GM19452 (cell line): ENCODE measurements at regions not wholly inside any gene's neighbourhood (a gene's known extent, or its start where the extent isn't known, plus 50 kb on each side); places are given as distances from the start of the nearest gene placed in this dataset.

Experiments used
- ATAC-seq: cut with Tn5 transposase; IDR thresholded peaks from one replicate; pipeline ENCODE4 v1.9.1; 2021; ENCODE audit not compliant: unreplicated experiment

DNA sequence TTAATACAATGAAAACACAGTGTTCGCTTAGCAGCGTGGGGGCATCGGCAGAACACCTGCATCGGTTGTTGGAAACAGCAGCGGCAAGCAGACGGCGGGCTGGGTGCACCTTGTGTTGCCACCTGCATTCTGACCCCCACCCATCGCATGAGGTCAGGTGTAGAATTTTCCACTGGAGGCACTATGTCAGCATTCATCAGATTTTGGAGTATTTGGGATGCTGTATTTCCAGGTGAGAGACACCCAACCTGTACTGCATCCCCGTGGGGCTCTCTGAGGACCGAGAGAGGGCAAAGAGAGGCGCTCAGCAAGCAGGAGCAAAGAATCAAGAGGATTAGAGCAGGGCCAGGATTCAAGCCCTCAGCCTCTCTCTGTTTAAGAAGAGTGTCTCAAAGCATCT, 116.4 kb upstream of the MGMT start:
- no peak for ATAC-seq

DNA sequence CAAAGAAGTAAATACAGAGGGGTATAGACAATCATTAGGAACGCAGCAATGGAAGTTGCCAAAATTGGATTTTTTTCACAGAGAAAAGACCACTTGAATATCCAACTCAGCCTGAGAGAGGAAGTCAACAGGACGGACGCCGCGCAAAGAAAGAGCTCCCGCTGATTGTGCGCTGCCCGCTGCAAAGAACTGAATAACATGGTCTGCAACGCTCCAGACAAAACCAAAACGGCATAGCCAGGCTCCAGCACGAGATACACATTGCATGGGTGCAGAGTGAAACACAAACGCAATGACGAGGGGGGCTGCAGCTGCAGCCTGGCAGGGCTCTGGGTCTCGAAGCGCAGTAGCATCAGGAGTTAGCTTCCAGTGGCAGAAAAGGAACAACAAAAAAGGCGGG, 113.9 kb upstream of the MGMT start:
- no peak for ATAC-seq

DNA sequence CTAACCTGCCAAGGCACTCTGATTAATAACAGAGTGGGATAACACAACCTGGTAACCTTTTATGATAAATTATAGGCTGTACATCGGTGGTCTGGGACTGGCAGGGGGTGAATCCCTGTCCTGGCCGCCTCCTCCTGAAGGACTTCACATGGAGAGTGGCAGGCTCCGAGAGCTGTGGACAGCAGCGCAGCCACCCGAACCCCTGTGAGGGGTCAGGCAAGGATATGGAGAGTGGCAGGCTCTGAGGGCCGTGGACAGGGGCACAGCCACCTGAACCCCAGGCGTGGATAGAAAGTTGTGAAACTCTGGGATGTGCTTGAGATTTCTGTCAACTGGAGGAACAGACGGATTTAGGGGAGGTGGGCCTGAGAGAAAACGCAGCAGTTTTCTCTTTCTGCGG, 107.0 kb upstream of the MGMT start:
- ATAC-seq: no peak

DNA sequence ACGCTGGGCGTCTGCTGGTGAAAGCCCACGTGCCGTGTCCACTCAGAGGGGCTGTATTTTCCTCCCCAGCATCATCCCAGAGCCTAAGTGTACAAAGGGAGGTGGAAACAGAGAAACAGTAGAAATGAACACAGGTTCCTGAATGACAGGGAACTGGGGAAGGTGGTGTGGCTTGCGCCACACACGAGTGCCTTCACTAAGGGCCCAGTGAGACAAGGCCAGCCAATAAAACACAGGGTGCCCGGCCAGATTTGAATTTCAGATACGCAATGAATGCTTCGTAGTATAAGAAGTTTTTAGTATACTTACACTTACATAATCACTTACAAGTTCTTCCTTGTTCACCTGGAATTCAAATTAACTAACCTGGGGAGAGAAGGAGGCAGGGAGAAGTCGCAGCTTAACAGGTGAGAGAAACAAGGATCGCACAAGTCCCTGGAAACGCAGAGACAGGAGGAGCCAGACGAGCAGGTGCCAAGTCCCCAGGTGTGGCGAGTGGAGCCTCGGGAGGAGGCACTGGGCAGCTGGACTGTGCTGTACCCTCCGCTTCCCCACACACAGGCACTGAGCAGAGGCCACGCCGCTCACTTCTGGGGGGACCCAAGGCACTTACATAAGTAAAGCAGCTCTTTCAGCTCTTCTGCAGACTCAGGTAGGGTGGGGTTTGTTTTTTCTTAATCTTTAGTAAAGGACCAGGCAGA, 105.2 kb upstream of the MGMT start:
- ATAC-seq: no peak

DNA sequence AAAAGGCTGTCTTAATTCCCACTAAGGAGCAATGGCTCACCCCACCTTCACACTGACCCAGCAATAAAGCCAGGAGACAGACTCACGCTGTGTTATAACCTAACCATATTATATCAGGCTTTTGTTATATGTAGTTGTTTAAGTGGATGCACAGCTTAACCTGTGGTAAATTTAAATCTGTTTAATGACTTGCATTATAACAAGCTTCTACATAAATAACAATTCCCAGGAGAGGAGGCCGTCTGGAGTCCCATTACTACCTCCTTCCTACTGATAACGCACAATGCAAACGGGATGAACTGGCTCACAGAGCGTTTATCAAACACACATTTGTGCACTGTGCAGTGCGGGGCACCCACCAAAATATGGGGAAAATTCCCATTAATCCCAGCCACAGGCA, 102.1 kb upstream of the MGMT start:
- ATAC-seq: no peak

DNA sequence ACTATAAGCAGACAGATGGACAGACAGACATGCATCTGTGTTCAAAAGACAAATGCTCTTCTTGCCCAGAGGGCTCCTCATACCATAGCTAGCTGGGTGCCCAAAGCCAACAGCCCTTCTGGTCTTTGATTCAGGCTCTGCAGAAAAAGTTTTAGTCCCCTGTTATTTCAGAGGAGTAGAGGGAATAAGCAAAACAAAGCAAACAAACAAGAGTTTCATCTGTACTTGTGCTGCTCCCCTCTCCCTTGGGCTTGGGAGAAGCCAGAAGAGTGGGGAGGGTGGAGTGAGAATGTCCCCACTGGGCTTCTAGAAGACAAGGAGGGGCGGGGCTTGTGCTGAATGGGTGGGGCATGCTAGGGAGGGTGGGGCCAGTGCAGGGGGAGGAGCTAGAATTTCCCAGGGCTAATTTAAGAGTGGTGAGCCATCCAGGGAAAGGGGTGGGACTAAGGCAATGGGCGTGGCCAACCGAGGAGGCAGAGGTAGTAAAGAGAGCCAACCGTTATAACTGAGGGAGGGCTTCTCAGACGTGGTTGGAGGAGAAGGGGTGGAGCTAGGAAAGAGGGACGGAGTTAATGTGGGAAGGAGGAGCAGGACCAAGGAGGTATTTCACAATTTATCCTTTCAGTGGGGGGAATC, 101.2 kb upstream of the MGMT start:
- ATAC-seq: no peak

DNA sequence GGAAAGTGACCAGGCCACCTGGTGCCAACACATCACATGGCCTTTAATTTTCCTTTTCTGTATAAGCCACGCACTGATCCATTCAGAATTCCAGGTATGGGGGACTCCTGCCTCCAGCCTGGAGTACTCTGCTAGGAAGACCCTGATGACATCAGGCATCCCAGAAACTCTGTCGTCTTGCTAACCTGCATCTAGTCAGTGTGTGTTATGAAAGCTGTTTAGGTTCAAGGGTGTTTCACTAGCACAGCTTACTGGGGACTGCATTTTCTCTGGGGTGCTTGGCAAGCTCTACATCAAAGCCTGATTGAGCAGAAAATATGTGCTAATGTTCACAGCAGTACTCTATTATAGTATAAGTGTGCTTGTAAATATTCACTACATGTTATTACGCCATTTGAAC, 100.6 kb upstream of the MGMT start:
- no peak for ATAC-seq

DNA sequence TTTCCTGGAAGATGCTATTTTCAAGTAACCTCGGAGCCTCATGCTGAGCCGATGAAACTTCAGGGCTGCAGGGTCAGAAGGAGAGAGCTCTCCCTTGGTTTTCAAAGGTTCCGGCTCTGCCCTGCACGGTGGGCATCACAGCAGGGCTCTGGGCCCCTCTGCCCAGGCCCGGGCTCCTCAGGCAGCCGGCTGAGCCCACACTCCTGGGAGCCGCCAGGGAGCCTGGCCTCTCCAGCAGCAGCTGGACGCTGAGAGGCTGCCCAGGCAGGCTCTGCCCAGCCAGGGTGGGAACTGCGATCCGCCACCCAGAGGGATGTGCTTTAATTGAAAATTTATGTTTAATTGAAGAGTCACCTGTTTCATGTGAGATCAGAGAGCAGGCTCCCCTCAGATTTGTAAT, 97.5 kb upstream of the MGMT start:
- no peak for ATAC-seq

DNA sequence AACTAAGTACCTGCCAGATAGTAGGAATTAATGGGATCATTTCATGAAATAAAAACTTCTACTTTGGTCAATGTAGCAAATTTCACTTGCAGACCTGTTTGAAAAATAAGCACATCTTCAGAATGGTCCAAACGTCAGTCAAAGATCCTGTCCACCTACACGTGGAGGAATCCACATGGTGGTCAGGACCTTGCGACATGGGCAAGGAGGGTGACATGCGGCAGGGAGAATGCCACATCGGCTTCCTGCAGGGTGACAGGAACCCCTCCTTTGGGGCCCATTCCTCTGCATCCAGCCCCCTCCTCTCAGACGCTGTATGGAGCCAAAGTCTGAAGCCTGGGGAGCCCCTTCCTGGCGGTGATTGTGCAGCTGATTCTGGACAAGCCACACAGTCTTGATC, 95.5 kb upstream of the MGMT start:
- no peak for ATAC-seq

DNA sequence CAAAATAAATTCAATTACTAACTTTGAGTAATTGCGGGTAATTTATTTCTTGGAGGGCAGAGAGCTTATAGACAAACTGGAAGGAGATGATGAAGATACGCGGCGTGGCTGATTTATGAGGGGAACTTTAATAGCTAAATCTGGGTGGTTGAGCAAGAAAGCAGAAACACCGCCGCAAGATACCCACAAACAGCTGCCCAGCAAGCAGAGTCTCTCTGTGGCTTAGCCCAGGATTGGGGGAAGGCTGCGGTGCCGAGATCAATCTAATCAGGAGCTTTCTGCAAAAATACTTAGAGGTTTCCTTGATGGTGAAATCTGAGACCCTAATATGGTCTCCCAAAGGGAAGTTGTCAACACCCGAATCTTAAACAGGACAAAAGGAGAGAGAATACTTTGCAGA, 94.9 kb upstream of the MGMT start:
- ATAC-seq: no peak

DNA sequence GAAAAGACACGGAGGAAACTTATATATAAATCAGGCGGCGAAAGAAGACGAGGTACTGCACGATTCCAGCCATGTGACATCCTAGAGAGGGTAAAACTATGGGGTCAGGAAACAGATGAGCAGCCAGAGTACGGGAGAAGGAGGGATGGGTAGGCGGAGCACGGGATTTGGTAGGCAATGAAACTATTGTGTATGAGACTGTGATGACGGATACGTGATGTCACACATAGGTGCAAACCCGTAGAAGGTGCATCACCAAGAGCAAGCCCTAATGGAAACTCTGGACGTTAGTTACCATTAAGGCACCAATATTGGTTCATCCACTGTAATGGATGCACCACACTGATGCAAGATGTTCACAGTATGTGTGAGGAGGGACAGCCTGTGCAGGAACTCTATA, 93.8 kb upstream of the MGMT start:
- ATAC-seq: no peak

DNA sequence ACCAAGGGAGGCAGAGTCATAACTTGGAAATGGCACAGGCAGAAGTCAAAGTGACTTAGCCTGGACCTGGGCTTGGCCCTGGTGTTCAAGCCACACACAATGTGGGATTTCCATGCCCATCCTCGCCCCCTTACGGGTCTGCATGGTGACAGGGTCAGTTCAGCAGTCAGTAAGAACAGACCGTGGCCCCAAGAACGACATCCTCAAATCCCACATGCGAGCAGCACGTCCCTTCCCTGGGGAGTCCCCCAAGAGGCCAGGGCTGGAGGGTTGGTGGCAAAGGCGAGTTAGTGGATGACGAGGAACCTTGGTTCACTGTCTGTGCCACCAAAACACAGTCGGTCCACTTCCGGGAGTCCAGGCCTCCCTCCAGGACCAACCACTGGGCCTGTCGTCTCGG, 93.3 kb upstream of the MGMT start:
- no peak for ATAC-seq

DNA sequence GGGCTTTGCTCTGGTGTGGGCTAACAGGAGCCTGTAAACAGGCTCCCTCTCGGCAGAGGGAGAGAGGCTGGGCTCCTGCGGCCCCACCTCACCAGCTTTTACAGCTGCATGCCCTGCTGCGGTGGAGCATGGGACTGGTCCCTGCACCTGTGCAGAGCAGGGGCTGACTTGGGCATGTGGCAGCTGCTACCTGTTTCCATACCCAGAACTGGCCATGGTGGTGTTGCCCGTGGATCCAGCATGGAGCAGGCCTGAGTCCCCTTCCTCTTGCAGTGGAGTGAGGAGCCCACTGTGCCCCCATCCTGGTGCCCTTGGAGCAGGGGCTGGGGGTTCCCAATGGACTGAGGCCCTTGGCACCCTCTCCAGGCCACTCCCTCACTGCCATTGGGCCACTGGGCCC, 91.9 kb upstream of the MGMT start:
- no peak for ATAC-seq

DNA sequence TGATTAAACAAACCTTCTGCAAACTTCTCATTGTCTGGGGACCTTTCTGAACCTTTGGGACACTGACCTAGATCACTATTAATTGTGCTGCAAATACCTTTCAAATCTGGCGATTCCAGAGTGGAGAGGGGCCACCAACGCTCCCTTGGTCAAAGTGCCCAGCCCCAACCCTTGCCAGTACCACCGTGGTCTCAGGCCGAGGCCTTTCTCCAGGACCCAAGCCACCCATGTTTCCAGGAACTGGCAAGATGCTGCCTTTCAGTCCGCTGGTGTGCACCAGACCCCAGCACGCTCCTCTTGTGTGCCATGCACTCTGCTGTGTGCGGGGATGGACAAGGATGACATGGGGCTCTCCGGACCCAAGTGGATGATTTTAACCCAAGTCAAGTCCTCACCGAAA, 91.1 kb upstream of the MGMT start:
- no peak for ATAC-seq

DNA sequence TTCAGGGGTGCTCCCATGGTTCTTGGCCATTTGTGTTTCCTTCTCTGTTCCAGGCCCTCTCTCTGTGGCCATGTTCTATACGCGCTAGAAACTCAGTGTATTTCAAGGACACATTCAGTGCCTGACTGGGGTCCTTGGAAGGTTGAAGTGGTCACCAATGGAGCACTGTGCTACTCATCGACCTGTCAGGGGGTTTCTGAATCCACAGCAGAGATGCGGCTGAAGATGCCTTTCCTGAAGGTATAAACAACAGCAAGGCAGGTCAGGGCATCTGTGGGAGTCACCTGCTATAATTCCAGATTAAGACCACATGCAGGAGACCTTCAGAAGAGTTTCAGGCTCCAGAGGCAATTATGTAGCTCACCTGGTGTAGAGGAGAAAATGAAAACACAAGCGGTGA, 86.8 kb upstream of the MGMT start:
- ATAC-seq: no peak

DNA sequence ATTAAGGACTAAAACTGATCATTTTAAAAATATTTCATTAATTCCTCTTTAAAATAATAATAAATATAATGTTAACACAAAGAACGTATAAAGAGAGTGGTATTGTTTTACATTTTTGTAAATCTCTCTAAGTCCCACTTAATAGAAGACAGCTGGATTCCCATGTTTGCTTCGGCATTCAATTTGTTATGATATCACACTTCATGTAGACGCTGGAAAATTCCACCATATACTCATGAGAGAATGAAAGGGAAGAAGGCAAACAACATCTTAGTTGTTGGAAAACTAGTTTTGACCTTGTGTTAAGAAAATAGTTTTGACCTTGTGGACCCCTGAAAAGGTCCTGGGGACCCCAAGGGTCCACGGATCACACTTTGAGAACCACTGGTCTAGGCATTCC, 85.3 kb upstream of the MGMT start:
- no peak for ATAC-seq

DNA sequence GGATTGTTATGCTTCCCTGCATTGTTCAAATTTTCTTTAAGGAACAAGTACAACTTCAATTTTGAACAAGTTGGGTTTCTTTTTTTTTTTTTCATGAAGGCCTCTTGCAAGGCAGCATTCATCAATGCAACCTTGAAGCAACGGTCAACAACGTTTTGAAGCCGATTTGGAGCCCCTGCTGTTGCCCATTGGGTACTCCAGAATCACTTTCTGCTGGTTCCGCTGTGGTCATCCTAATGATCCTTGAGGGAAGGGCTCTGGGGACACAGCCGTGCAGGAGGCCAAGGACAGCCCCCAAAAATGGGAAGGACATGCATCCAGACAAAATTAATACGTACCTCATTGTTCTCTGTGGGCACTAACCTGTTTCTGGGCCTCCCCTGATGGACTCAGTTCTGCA, 84.6 kb upstream of the MGMT start:
- no peak for ATAC-seq

DNA sequence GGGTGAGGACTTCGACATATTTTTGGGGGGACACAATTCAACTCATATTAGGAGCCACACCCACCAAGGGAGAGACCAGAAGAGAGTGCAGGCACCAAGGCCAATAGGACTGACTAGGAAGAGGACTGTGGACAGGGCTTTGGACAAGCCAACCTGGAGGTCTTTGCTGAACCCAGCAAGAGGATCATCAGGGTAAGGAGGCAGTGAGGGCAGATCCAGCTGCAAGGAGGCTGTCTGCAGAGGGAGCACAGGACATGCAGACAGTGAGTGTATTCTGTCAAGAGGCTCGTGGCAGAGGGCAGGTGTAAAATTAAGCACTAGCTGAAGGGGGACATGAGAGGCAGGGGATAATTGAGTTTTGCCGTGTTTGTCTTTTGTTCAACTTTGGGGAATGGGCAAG, 83.4 kb upstream of the MGMT start:
- no peak for ATAC-seq

DNA sequence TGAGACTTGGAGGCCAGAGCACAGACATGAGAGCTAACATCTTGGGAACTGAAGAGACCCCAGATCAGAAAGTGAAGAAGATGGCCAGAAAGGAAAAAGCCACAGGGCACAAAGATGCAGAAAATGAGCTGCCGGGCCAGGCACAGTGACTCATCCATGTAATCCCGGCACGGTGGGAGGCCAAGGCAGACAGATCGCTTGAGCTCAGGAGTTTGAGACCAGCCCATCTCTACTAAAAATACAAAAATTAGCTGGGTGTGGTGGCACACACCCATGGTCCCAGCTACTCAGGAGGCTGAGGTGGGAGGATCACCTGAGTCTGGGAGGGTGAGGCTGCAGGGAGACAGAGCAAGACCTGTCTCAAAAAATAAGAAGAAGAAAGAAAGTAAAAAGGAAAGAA, 81.4 kb upstream of the MGMT start:
- no peak for ATAC-seq

DNA sequence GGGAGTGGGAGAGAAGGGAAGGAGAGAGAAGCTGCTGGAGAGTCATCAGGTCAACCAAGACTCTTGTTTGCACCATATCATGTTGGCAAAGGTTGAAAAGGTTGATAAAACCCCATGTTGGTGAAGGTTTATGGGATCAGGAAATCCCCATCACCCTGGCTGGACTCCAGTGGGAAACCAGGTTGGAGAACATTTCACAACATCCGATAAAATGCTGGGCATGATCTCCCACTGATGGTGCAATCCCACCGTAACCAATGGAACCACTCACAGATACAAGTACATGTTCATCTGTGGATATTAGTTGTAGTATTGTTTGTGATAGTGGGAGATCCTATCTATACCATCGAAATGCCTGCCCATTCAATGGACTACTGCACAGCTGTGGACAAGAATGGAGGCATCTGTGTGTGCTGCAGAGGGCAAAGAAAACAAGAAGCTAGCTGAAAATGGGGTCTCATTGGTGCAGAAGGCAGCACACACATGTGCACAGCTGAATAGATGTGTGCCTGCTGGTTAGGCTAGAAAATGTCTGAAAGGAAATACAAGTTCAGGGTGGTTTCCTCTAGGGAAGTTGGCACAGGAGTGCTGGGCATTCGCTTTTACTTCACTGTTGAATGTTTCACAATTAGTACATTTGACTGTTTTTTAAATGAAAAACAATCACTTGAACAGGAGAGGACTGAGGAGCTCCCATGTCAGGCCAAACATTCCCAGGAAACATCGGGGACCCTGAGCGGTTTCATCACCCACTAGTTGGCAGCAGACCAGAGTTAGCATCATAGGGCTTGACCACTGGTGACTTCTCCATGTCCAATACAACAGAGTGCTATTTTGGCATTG, 80.4 kb upstream of the MGMT start:
- ATAC-seq: no peak

DNA sequence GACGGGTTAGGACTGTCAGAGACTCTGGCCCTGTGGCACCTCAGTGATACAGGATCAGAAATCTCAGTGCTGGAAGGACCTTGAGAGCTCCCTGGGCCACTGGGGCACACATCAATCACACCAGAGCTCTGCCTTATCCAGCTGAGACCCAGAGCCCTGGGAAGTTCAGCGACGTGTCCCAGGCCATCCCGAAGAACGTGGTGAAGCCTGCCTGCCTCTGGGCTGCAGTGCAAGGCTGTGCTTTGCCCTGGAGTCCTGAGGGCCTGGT, 79.8 kb upstream of the MGMT start:
- ATAC-seq: no peak

DNA sequence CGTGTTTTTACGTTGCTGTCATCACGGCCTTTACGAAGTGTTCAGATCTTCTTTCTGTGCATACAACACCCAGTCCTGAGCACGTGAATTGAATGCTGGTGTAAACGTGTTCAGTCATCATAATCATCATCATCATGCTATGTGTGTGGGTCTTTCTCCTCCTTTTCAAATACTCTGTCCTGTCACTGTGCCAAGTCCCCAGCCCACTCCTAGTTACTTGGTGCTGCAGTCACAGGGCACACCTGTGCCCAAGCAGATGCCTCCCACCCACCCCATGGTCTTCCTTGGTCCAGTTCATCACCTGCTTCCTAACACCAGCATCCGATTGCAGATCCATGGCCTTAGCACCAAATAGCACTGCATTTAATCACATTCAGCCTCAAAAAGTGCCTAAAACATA, 78.6 kb upstream of the MGMT start:
- ATAC-seq: no peak

DNA sequence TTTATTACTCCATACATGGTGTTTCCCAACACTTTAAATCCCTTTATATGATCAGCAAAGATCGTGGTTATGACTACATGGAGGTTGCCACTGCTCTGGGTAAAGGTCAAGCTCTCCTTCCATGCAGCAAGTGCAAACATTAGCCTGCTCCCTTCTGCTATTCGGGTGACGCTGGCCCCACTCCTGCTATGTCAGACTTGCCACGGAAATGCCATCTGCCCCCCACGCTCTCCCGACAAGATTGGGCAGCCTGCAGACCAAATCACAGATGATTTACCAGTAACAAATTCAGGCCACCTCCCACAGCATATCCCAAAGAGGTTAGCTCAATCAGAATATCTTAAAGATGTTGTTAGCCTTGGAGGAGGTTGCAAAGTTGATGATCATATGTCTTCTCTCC, 77.8 kb upstream of the MGMT start:
- no peak for ATAC-seq
